HG03060 (cell line): ENCODE measurements at regions not wholly inside any gene's neighbourhood (a gene's known extent, or its start where the extent isn't known, plus 50 kb on each side); places are given as distances from the start of the nearest gene placed in this dataset.

Source experiments
- ATAC-seq: cut with Tn5 transposase; IDR thresholded peaks from one replicate; pipeline ENCODE4 v1.9.1; 2021; ENCODE audit warnings: low read depth, moderate number of reproducible peaks; ENCODE audit not compliant: unreplicated experiment

DNA sequence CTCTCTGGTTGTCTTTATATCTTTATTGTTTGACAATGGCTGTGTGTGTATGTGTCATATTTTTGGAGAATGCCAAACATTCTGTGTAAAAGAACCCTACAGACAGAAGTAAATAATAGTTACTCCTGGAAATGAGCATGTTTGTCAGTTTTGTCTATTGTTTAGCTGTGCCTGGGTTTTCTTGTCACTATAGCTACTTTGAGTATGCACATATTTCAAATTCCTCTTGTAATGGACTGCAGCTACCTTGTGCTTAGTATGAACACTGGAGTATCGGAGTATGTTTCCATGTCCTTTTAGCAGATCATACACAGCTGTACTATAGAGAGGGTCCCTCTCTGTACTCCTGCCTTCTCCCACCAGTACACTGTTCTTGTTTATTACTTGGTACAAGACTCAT, 58.0 kb upstream of the DOCK10 start:
- ATAC-seq: no peak

DNA sequence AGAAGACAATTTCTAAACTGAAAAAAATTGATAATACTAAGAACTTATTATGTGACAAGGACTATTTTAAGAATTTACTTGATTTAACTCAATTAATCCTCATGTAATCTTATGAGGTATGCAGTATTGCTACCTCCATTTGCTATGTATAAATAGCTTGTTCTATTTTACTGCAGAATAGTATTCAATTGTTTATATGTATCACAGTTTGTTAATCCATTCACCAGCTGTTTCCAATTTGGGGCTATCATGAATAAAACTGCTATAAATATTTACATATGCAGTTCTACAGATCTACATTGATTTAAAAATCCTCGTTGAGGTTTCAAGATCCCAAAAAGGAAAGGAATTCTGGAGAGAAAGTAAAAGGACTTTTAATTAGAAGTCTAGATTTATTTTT, 54.8 kb upstream of the DOCK10 start:
- ATAC-seq: no peak
